Immature natural killer cell (primary cell): ENCODE measurements at regions not wholly inside any gene's neighbourhood (a gene's known extent, or its start where the extent isn't known, plus 50 kb on each side); places are given as distances from the start of the nearest gene placed in this dataset.
"Not testable (repeated sequence)": the region's sequence is repeated elsewhere in the genome, so short reads cannot be mapped to it uniquely, and the experiment has no call there.

Experiments
- DNase-seq, 3 donors: peaks; one replicate each; pipeline ENCODE4 v3.0.0; 2022; ENCODE audit warnings: mixed read lengths in 1 of 3
- H3K27ac Mint-ChIP-seq, 6 donors: one replicate each; pipeline ENCODE4 v1.8.0; 2020; ENCODE audit warnings: mixed read lengths in 6 of 6, mild to moderate bottlenecking in 5 of 6, inconsistent platforms in 4 of 6, moderate library complexity in 3 of 6
- H3K27me3 Mint-ChIP-seq, 3 donors: one replicate each; pipeline ENCODE4 v1.8.0; 2020 to 2021; ENCODE audit warnings: low read depth in 3 of 3, mild to moderate bottlenecking in 3 of 3, mixed read lengths in 3 of 3, moderate library complexity in 3 of 3, inconsistent platforms in 1 of 3
- H3K36me3 Mint-ChIP-seq, 3 donors: one replicate each; pipeline ENCODE4 v1.8.0; 2020; ENCODE audit warnings: mixed read lengths in 3 of 3, inconsistent platforms in 2 of 3, mild to moderate bottlenecking in 2 of 3
- H3K4me1 Mint-ChIP-seq, 2 donors: one replicate each; pipeline ENCODE4 v1.8.0; 2020; ENCODE audit warnings: inconsistent platforms in 2 of 2, mild to moderate bottlenecking in 2 of 2, mixed read lengths in 2 of 2, moderate library complexity in 1 of 2
- H3K4me3 Mint-ChIP-seq, 5 donors: one replicate each; pipeline ENCODE4 v1.8.0; 2020; ENCODE audit warnings: mild to moderate bottlenecking in 5 of 5, mixed read lengths in 5 of 5, inconsistent platforms in 3 of 5, moderate library complexity in 3 of 5
- H3K9me3 Mint-ChIP-seq, 6 donors: one replicate each; pipeline ENCODE4 v1.8.0; 2020; ENCODE audit warnings: mild to moderate bottlenecking in 6 of 6, mixed read lengths in 6 of 6, inconsistent platforms in 4 of 6, moderate library complexity in 3 of 6

DNA sequence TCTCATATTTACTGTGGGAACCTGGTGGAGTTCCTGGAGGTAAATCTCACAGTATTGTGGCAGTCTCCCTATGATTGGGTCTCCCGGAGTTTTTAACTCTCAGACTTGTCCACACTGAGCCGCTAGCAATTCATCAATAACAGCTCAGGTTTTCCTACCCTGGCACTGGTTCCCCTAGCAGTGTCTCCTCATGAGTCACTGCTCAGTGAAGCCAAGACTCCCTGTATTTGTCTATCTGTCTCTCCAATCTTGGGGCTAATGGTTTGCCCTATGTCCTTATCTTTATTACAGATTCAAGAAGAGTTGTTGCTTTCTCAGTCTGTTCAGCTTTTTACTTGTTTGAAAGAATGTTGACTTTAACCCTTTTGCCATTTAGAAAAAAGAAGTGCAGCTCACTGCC, 176.7 kb upstream of the FGF10 start:
- no peaks in the 10 kb centered on the region for H3K4me1 Mint-ChIP-seq
- no peak for DNase-seq
- H3K4me3 Mint-ChIP-seq = no peak overlapping the region
- no peak overlapping the region for H3K27ac Mint-ChIP-seq
- H3K36me3 Mint-ChIP-seq = no peaks in the 10 kb centered on the region
- peaks cover 6 to 32% (median 15%) of the 10 kb centered on the region in 6 donors for H3K9me3 Mint-ChIP-seq
- peaks cover 0 to 4% (median 1%) of the 10 kb centered on the region in 3 donors for H3K27me3 Mint-ChIP-seq

- Mint-ChIP-seq H3K27me3 (peaks cover 0 to 4% (median 1%) of the 10 kb centered on the region in 3 donors), H3K36me3 (no peaks in the 10 kb centered on the region), H3K27ac (no peak overlapping the region), H3K4me3 (no peak overlapping the region), H3K9me3 (peaks cover 6 to 29% (median 15%) of the 10 kb centered on the region in 6 donors), H3K4me1 (no peaks in the 10 kb centered on the region)
- DNase-seq = no peak
Measured at GRCh38 chr5:44565360-44565759, 176.1 kb upstream of the FGF10 start.

DNA sequence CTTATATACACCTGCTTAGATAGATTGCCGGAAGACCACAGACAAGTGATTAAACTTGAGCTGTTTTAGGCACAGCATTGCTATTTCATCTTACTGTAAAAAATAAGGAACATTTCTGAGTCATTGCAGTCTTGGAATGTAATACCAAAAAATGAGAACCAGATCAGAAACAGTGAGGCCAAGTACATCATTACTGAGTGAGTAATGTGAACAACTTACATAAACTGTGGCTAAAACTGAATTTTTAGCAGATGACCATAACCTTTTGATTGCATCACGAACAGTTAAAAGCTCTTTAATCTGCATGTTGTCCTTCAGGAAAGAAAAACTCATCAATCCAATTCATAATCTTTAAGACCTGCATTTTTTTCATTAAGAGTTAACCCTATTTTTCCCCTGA, 157.1 kb upstream of the FGF10 start:
- H3K27ac Mint-ChIP-seq = no peak overlapping the region
- H3K27me3 Mint-ChIP-seq = peaks cover 2 to 4% (median 2%) of the 10 kb centered on the region in 3 donors
- no peaks in the 10 kb centered on the region for H3K4me1 Mint-ChIP-seq
- H3K9me3 Mint-ChIP-seq = peaks cover under 1 to 10% (median 6%) of the 10 kb centered on the region in 6 donors
- H3K36me3 Mint-ChIP-seq = no peaks in the 10 kb centered on the region
- DNase-seq = no peak
- H3K4me3 Mint-ChIP-seq = no peak overlapping the region

- peaks cover 2 to 4% (median 2%) of the 10 kb centered on the region in 3 donors for H3K27me3 Mint-ChIP-seq
- peaks cover 2 to 12% (median 8%) of the 10 kb centered on the region in 6 donors for H3K9me3 Mint-ChIP-seq
- H3K4me1 Mint-ChIP-seq = no peaks in the 10 kb centered on the region
- no peaks in the 10 kb centered on the region for H3K36me3 Mint-ChIP-seq
- DNase-seq = no peak
- no peak overlapping the region for H3K4me3 Mint-ChIP-seq
- H3K27ac Mint-ChIP-seq = no peak overlapping the region
Measured at GRCh38 chr5:44543511-44543910, 154.3 kb upstream of the FGF10 start.

- no peak overlapping the region for H3K27ac Mint-ChIP-seq
- H3K27me3 Mint-ChIP-seq = peaks cover 2 to 4% (median 2%) of the 10 kb centered on the region in 3 donors
- no peak overlapping the region for H3K4me3 Mint-ChIP-seq
- H3K36me3 Mint-ChIP-seq = no peaks in the 10 kb centered on the region
- no peaks in the 10 kb centered on the region for H3K4me1 Mint-ChIP-seq
- H3K9me3 Mint-ChIP-seq = peaks cover 2 to 14% (median 10%) of the 10 kb centered on the region in 6 donors
- DNase-seq = no peak
Measured at GRCh38 chr5:44542470-44542869, 153.2 kb upstream of the FGF10 start.

GRCh38 chr5:44539602-44539919, 150.3 kb upstream of the FGF10 start:
- Mint-ChIP-seq H3K9me3 (peaks cover 2 to 14% (median 8%) of the 10 kb centered on the region in 6 donors), H3K4me1 (no peaks in the 10 kb centered on the region), H3K27me3 (peaks cover 0 to 1% (median 0%) of the 10 kb centered on the region in 3 donors), H3K4me3 (no peak overlapping the region), H3K27ac (no peak overlapping the region), H3K36me3 (no peaks in the 10 kb centered on the region)
- DNase-seq = no peak

DNA sequence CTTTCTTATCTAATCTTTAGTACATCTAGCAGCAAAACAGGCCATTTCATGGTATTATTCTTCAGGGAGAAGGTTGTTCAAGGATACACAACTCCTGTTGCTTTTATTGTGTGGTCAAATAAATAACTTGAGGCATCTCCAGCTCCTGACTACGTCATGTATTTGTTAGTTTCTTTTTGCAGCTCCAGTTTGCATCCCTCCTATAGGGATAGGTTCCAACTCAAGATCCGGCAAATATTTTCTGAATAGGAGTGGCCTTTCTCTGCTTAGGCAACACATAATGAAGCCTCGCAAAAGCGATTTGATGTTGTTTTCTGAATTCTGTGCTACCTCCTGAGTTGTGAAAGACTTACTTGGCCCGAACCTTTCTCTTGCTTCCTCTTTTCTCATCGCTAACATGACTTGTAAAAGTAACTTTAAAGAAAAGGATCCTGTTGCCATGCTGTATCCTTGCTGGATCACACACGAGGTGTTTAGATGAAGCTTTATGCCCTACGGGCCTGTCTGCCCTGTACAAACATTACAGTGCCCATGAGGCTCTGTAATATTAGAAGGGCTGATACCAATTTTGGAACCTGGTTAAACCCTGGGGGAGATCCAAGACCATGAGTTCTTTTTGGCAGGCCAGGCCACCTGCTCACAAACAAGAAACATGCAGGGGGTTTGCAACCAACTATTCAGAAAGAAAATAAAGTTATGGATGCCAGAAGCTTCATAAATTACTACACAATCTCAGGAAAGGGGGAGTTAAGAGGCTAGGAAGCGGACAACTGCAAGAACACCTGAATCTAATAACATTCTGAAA, 149.8 kb upstream of the FGF10 start:
- H3K27ac Mint-ChIP-seq = no peak overlapping the region
- no peak for DNase-seq
- peaks cover 0 to 1% (median 0%) of the 10 kb centered on the region in 3 donors for H3K27me3 Mint-ChIP-seq
- no peaks in the 10 kb centered on the region for H3K4me1 Mint-ChIP-seq
- H3K36me3 Mint-ChIP-seq = no peaks in the 10 kb centered on the region
- H3K4me3 Mint-ChIP-seq = no peak overlapping the region
- H3K9me3 Mint-ChIP-seq = peaks cover 2 to 14% (median 8%) of the 10 kb centered on the region in 6 donors

GRCh38 chr5:44536650-44537260, 147.5 kb upstream of the FGF10 start:
- Mint-ChIP-seq H3K27ac (no peak overlapping the region), H3K27me3 (peaks cover 0 to 1% (median 0%) of the 10 kb centered on the region in 3 donors), H3K4me1 (no peaks in the 10 kb centered on the region), H3K36me3 (no peaks in the 10 kb centered on the region), H3K9me3 (peaks cover 0 to 18% (median 9%) of the 10 kb centered on the region in 6 donors), H3K4me3 (no peak overlapping the region)
- DNase-seq = no peak

DNA sequence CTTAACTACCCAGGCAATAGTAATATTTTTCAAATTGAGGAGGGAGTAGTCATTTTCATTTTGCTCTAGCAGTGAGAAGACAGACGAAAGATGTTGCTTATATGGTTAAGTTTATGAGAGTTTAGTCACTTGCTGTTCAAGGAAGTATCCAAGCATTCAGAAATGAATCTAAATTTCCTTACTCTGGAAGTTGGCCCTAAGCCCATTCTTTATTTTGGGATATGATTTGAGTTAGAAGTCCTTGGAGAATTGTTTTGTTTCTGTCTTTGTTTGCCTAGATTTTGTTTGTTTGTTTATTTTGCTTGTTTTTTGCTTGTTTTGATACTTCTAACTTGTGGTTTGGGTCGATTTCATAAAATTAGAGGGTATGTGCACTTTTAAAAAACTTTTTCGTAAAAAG, 146.4 kb upstream of the FGF10 start:
- Mint-ChIP-seq H3K9me3 (peaks cover 0 to 22% (median 9%) of the 10 kb centered on the region in 6 donors), H3K36me3 (no peaks in the 10 kb centered on the region), H3K27me3 (peaks cover 0 to 1% (median 0%) of the 10 kb centered on the region in 3 donors), H3K4me3 (no peak overlapping the region), H3K27ac (no peak overlapping the region), H3K4me1 (no peaks in the 10 kb centered on the region)
- DNase-seq = no peak

DNA sequence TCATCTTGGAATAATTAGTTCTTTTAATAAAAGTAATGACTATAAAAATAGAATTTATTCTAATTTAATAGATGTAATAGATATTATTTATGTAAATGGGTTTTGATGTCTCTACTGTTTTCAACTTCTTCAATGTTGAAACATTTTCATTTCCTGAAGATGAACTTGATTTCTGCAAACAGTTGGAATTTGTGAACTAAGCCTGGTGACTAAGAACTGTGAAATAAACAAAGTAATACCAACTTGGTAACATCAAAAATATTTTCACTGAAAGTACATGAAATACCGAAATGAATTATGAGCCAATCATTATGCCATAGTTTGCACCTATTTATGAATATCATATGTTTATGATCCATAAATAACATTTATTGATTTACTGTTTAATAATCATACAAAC, 143.8 kb upstream of the FGF10 start:
- Mint-ChIP-seq H3K9me3 (peaks cover 3 to 33% (median 8%) of the 10 kb centered on the region in 6 donors), H3K27me3 (peaks cover 0 to 1% (median 0%) of the 10 kb centered on the region in 3 donors), H3K4me3 (no peak overlapping the region), H3K27ac (no peak overlapping the region), H3K36me3 (no peaks in the 10 kb centered on the region), H3K4me1 (no peaks in the 10 kb centered on the region)
- DNase-seq = no peak

DNA sequence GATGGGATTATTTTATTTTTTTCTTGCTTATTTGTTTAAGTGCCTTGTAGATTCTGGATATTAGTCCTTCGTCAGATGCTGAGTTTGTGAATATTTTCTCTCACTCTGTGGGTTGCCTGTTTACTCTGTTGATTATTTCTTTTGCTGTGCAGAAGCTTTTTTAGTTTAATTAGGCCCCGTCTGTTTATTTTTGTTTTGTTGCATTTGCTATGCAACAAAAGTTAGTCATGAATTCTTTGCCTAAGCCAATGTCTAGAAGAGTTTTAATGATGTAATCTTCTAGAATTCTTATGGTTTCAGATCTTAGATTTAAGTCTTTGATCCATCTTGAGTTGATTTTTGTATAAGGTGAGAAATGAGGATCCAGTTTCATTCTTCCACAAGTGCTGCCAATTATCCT, 142.5 kb upstream of the FGF10 start:
- not testable (repeated sequence) for H3K27me3 Mint-ChIP-seq, H3K36me3 Mint-ChIP-seq, H3K4me3 Mint-ChIP-seq, DNase-seq, H3K4me1 Mint-ChIP-seq, H3K27ac Mint-ChIP-seq
- H3K9me3 Mint-ChIP-seq = peaks cover 4 to 41% (median 11%) of the 10 kb centered on the region in 6 donors

DNA sequence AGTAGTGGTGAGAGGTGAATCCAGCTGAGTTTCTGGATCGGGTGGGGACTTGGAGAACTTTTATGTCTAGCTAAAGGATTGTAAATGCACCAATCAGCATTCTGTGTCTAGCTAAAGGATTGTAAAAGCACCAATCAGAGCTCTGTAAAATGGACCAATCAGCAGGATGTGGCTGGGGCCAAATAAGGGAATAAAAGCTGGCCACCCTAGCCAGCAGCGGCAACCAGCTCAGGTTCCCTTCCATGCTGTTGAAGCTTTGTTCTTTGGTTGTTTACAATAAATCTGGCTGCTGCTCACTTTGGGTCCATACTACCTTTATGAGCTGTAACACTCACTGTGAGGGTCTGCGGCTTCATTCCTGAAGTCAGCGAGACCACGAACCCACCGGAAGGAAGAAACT, 141.6 kb upstream of the FGF10 start:
- not testable (repeated sequence) for H3K4me1 Mint-ChIP-seq, H3K36me3 Mint-ChIP-seq, H3K27ac Mint-ChIP-seq, DNase-seq, H3K4me3 Mint-ChIP-seq, H3K27me3 Mint-ChIP-seq
- H3K9me3 Mint-ChIP-seq = peaks cover 4 to 44% (median 12%) of the 10 kb centered on the region in 6 donors

GRCh38 chr5:44511596-44511995, 122.4 kb upstream of the FGF10 start:
- Mint-ChIP-seq H3K4me1 (no peaks in the 10 kb centered on the region), H3K27me3 (no peaks in the 10 kb centered on the region), H3K9me3 (peaks cover under 1 to 27% (median 6%) of the 10 kb centered on the region in 6 donors), H3K36me3 (no peaks in the 10 kb centered on the region), H3K27ac (no peak overlapping the region), H3K4me3 (no peak overlapping the region)
- DNase-seq = no peak

- no peak overlapping the region for H3K27ac Mint-ChIP-seq
- no peaks in the 10 kb centered on the region for H3K4me1 Mint-ChIP-seq
- DNase-seq = no peak
- peaks cover 0 to 14% (median 7%) of the 10 kb centered on the region in 6 donors for H3K9me3 Mint-ChIP-seq
- H3K36me3 Mint-ChIP-seq = no peaks in the 10 kb centered on the region
- no peaks in the 10 kb centered on the region for H3K27me3 Mint-ChIP-seq
- no peak overlapping the region for H3K4me3 Mint-ChIP-seq
Measured at GRCh38 chr5:44506561-44506960, 117.3 kb upstream of the FGF10 start.
